H9 (cell line): ENCODE measurements at regions not wholly inside any gene's neighbourhood (a gene's known extent, or its start where the extent isn't known, plus 50 kb on each side); places are given as distances from the start of the nearest gene placed in this dataset.

ENCODE experiments used
- DNase-seq: peaks from one replicate; pipeline ENCODE4 v3.0.0-alpha.2; 2017
- H2AFZ ChIP-seq: one replicate; pipeline ENCODE4 v1.6.1; 2013; ENCODE audit warnings: mild to moderate bottlenecking, low read length, control low read depth, moderate library complexity
- H2AK5ac ChIP-seq: 2 replicates; pipeline ENCODE4 v1.6.1; 2013; ENCODE audit warnings: low read length, control low read depth, mixed read lengths; ENCODE audit not compliant: insufficient read length
- H2BK120ac ChIP-seq: one replicate; pipeline ENCODE4 v1.6.1; 2013; ENCODE audit warnings: low read depth, mild to moderate bottlenecking, low read length, control low read depth, inconsistent platforms; ENCODE audit not compliant: poor library complexity, severe bottlenecking
- H2BK12ac ChIP-seq: 2 replicates; pipeline ENCODE4 v1.6.1; 2013; ENCODE audit warnings: low read length, control low read depth, mixed read lengths, low read depth; ENCODE audit not compliant: insufficient read length
- H2BK15ac ChIP-seq: 2 replicates; pipeline ENCODE4 v1.6.1; 2013; ENCODE audit warnings: low read depth, low read length, control low read depth
- H2BK20ac ChIP-seq: one replicate; pipeline ENCODE4 v1.6.1; 2013; ENCODE audit warnings: low read depth, mild to moderate bottlenecking, low read length, control low read depth, inconsistent platforms; ENCODE audit not compliant: poor library complexity, severe bottlenecking
- H2BK5ac ChIP-seq: 2 replicates; pipeline ENCODE4 v1.6.1; 2013; ENCODE audit warnings: low read length, control low read depth, mixed read lengths; ENCODE audit not compliant: insufficient read length
- H3K14ac ChIP-seq: 2 replicates; pipeline ENCODE4 v1.6.1; 2013; ENCODE audit warnings: low read length, control low read depth; ENCODE audit not compliant: insufficient read depth
- H3K18ac ChIP-seq: 2 replicates; pipeline ENCODE4 v1.6.1; 2013; ENCODE audit warnings: low read depth, mild to moderate bottlenecking, mixed read lengths, low read length, control low read depth; ENCODE audit not compliant: insufficient read length
- H3K23ac ChIP-seq: 2 replicates; pipeline ENCODE4 v1.6.1; 2013; ENCODE audit warnings: low read length, control low read depth, mixed read lengths, low read depth; ENCODE audit not compliant: insufficient read length
- H3K23me2 ChIP-seq: 2 replicates; pipeline ENCODE4 v1.6.1; 2013; ENCODE audit warnings: low read depth, mild to moderate bottlenecking, mixed read lengths, low read length, control low read depth; ENCODE audit not compliant: insufficient read length, poor library complexity, severe bottlenecking
- H3K27ac ChIP-seq: 2 replicates; pipeline ENCODE4 v1.5.1; 2013; ENCODE audit warnings: low read length, control low read depth, mixed read lengths, low read depth; ENCODE audit not compliant: insufficient read length
- H3K27me3 ChIP-seq: 2 replicates; pipeline ENCODE4 v1.6.1; 2013; ENCODE audit warnings: low read length, control low read depth, inconsistent platforms; ENCODE audit not compliant: insufficient read depth
- H3K4ac ChIP-seq: 2 replicates; pipeline ENCODE4 v1.6.1; 2013; ENCODE audit warnings: low read depth, mild to moderate bottlenecking, control low read depth, inconsistent platforms, low read length, moderate library complexity
- H3K4me1 ChIP-seq: 2 replicates; pipeline ENCODE4 v1.6.1; 2013; ENCODE audit warnings: low read length, control low read depth, inconsistent platforms; ENCODE audit not compliant: insufficient read depth
- H3K4me2 ChIP-seq: 2 replicates; pipeline ENCODE4 v1.6.1; 2013; ENCODE audit warnings: low read length, control low read depth, mixed read lengths; ENCODE audit not compliant: insufficient read length, insufficient read depth
- H3K56ac ChIP-seq: 2 replicates; pipeline ENCODE4 v1.6.1; 2013; ENCODE audit warnings: low read depth, mild to moderate bottlenecking, mixed read lengths, low read length, control low read depth; ENCODE audit not compliant: insufficient read length
- H3K79me1 ChIP-seq: 2 replicates; pipeline ENCODE4 v1.6.1; 2013; ENCODE audit warnings: low read depth, mild to moderate bottlenecking, moderate library complexity, low read length, control low read depth, inconsistent platforms; ENCODE audit not compliant: insufficient read depth, poor library complexity, severe bottlenecking
- H3K79me2 ChIP-seq: 2 replicates; pipeline ENCODE4 v1.6.1; 2013; ENCODE audit warnings: low read length, control low read depth, inconsistent platforms; ENCODE audit not compliant: insufficient read depth
- H3K9ac ChIP-seq: 2 replicates; pipeline ENCODE4 v1.6.1; 2013; ENCODE audit warnings: low read length, control low read depth, mixed read lengths; ENCODE audit not compliant: insufficient read length; ENCODE audit errors: extremely low read depth
- H3K9me3 ChIP-seq: one replicate; pipeline ENCODE4 v1.6.1; 2013; ENCODE audit warnings: low read depth, low read length, inconsistent platforms; ENCODE audit not compliant: control insufficient read depth
- H3T11ph ChIP-seq: one replicate; pipeline ENCODE4 v1.6.1; 2013; ENCODE audit warnings: mild to moderate bottlenecking, low read length, control low read depth, inconsistent platforms
- H4K20me1 ChIP-seq: one replicate; pipeline ENCODE4 v1.6.1; 2013; ENCODE audit not compliant: control insufficient read depth, insufficient read length, insufficient read depth
- H4K5ac ChIP-seq: 2 replicates; pipeline ENCODE4 v1.6.1; 2013; ENCODE audit warnings: low read depth, mild to moderate bottlenecking, mixed read lengths, low read length, control low read depth; ENCODE audit not compliant: insufficient read length
- H4K8ac ChIP-seq: replicated peaks from 2 replicates; pipeline ENCODE4 v1.6.1; 2013; ENCODE audit warnings: low read length, control low read depth, mixed read lengths, low read depth; ENCODE audit not compliant: insufficient read length
- H4K91ac ChIP-seq: 2 replicates; pipeline ENCODE4 v1.6.1; 2013; ENCODE audit warnings: low read depth, mild to moderate bottlenecking, moderate library complexity, mixed read lengths, low read length, control low read depth; ENCODE audit not compliant: insufficient read length
- H3K27ac Mint-ChIP-seq, 3 experiments: 2 replicates in 2 of 3; 3 replicates in 1 of 3; pipeline ENCODE4 v1.8.0; 2020 to 2021; ENCODE audit warnings: mixed read lengths in 3 of 3, mild to moderate bottlenecking in 1 of 3, moderate library complexity in 1 of 3
- H3K27me3 Mint-ChIP-seq: 2 replicates; pipeline ENCODE4 v1.8.0; 2021; ENCODE audit warnings: low read depth, mild to moderate bottlenecking, moderate library complexity, mixed read lengths
- H3K36me3 Mint-ChIP-seq, 3 experiments: 2 replicates in 2 of 3; 3 replicates in 1 of 3; pipeline ENCODE4 v1.8.0; 2020 to 2021; ENCODE audit warnings: low read depth in 3 of 3, mixed read lengths in 3 of 3; ENCODE audit not compliant: insufficient read depth in 1 of 3
- H3K4me1 Mint-ChIP-seq, 2 experiments: 2 replicates each; pipeline ENCODE4 v1.8.0; 2020; ENCODE audit warnings: mixed read lengths in 2 of 2
- H3K4me3 Mint-ChIP-seq, 2 experiments: 2 replicates in 1 of 2; 3 replicates in 1 of 2; pipeline ENCODE4 v1.8.0; 2020 to 2021; ENCODE audit warnings: mild to moderate bottlenecking in 2 of 2, mixed read lengths in 2 of 2, moderate library complexity in 1 of 2
- H3K9me3 Mint-ChIP-seq, 2 experiments: 2 replicates in 1 of 2; 3 replicates in 1 of 2; pipeline ENCODE4 v1.8.0; 2020; ENCODE audit warnings: mild to moderate bottlenecking in 2 of 2, mixed read lengths in 2 of 2, moderate library complexity in 1 of 2
- CTCF ChIP-seq: fragments of 200-600 bp; sonication (generic); conservative IDR thresholded peaks from 3 replicates; pipeline ENCODE4 v1.8.0; 2021; ENCODE audit warnings: antibody characterized with exemption, mild to moderate bottlenecking
- WGBS: extraction: QIAGEN DNeasy Blood & Tissue Kit; methylation state at CpG from one replicate; pipeline ENCODE4 v1.1.7; 2013; ENCODE audit warnings: missing lambda C conversion rate, low lambda C conversion rate, mixed read lengths; ENCODE audit not compliant: insufficient read length; ENCODE audit errors: extremely low coverage; 5-methylcytosine and 5-hydroxymethylcytosine counted together

DNA sequence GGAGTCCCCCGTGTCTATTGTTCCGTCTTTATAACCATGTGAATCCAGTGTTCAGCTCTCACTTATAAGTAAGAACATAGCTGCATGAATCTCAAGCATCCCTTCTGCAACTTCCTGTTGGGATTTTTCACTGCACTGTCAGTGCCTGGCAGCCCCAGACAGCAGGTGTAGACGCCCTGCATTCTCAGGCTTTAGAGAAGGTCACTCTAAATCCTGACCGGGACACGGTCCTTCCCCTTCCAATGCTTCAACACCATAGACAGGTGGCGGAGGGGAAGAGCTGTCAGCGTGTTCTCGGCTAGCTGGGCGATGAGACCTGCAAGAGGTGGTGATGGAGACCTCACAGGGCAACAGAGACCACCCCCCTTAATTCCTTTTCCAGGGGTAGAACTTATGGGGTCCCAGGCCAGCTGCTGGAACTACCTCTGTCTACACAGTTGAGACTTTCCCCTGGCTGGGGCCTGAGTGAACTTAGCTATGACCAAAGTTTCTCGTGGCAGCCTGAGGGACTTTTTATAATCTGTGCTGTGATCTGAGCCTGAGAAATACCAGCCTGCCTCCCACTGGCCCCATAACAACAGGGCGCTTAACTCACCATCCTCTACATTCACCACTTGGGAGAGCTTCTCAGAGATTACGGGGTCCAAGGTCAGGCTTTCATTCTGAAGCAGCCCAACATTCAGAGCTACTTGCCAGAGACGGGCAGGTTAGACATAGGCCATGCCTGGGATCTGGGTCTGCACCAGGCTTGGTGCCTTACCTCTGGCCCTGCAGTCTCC, 143.2 kb upstream of the TNRC6C start:
- no peaks in the 10 kb centered on the region for H3K23me2 ChIP-seq
- peaks cover 11% of the 10 kb centered on the region; the same call in 1 of the 2 replicates for H3K4me1 ChIP-seq
- no peak overlapping the region for H3K18ac ChIP-seq
- H3K9me3 ChIP-seq: no peaks in the 10 kb centered on the region
- no peaks in the 10 kb centered on the region for H3K79me2 ChIP-seq
- H3K4me2 ChIP-seq: no peak overlapping the region
- H3K27ac Mint-ChIP-seq: no peak overlapping the region
- no CpG with 5 or more reads among the region's 13 CpGs for WGBS
- H2BK20ac ChIP-seq: no peak overlapping the region
- H2BK5ac ChIP-seq: no peak overlapping the region
- no peak overlapping the region for H2BK12ac ChIP-seq
- no peak overlapping the region for H3K4ac ChIP-seq
- H2AFZ ChIP-seq: no peak overlapping the region
- no peak overlapping the region for H2AK5ac ChIP-seq
- H3K56ac ChIP-seq: no peak overlapping the region
- peaks cover 20 to 34% of the 10 kb centered on the region in 2 experiments for H3K4me1 Mint-ChIP-seq
- H3K9ac ChIP-seq: no peak overlapping the region
- H4K20me1 ChIP-seq: no peaks in the 10 kb centered on the region
- H2BK15ac ChIP-seq: no peak overlapping the region
- H3K79me1 ChIP-seq: no peaks in the 10 kb centered on the region
- H3K9me3 Mint-ChIP-seq: peaks cover 0 to 3% of the 10 kb centered on the region in 2 experiments; a peak in 2 of 5 replicates
- H3K27me3 Mint-ChIP-seq: peaks cover 15% of the 10 kb centered on the region
- H3K4me3 Mint-ChIP-seq: no peak overlapping the region; a peak in 1 of 5 replicates
- H3T11ph ChIP-seq: no peak overlapping the region
- no peak overlapping the region for H3K23ac ChIP-seq
- H3K36me3 Mint-ChIP-seq: peaks cover 0 to 2% (median 0%) of the 10 kb centered on the region in 3 experiments; a peak in 1 of 7 replicates
- no peak for DNase-seq
- peak; percentile 39; the same call in 2 of the 3 replicates for TF ChIP-seq CTCF
- H4K91ac ChIP-seq: no peak overlapping the region
- H4K8ac ChIP-seq: no peak overlapping the region
- no peak overlapping the region for H3K14ac ChIP-seq
- no peaks in the 10 kb centered on the region; the same call in 1 of the 2 replicates for H3K27me3 ChIP-seq
- no peak overlapping the region for H2BK120ac ChIP-seq
- no peak overlapping the region for H4K5ac ChIP-seq
- no peak overlapping the region for H3K27ac ChIP-seq
